ENCODE measurements at regions not wholly inside any gene's neighbourhood (a gene's known extent, or its start where the extent isn't known, plus 50 kb on each side); places are given as distances from the start of the nearest gene placed in this dataset.

DNA sequence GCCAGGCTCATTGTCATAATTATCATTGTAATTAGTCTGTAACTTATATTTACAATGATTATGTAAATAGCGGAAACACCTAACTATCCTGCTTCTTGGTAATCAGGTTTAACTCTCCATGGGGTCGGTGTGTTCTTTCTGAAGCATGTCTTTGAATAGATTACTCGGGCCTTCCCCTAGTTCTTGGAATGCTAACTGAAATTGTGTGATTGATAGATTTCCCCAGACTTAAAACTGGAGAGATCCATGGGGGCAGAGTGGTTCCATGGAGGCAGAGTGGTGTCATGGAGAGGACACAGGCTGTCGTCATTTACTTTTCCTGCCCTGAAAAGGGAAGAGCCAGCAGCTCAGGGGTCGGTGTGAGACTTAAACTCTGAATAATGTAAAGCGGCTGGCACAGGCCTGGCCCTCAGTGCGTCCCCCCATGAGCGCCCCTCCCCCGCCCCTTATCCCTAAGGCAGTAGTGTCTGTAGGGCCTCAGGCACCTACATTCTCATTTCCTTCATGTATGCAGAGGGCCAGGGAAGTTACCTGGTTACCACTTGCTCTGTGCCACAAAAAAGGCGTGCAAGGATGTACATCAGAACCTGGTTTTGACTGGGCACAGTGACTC is 225.1 kb downstream of the TM9SF2 start:
- TF ChIP-seq EZH2 (IDR thresholded peaks at IDR 0.05) (no peak), FOXP2 (optimal IDR thresholded peaks at IDR 0.05; ENCODE audit: control extremely low read depth, extremely low read length, insufficient read depth) (no peak), POLR2AphosphoS5 (IDR thresholded peaks at IDR 0.05; ENCODE audit: borderline replicate concordance, low read depth, low read length) (no peak)
- Histone ChIP-seq H3K36me3 (ENCODE audit: insufficient read depth, low read length) (no peaks in the 10 kb centered on the region), H3K4me3 (no peak overlapping the region), H3K9ac (ENCODE audit: insufficient read length) (no peak overlapping the region), H3K27ac (no peak overlapping the region), H3K9me3 (ENCODE audit: low read depth, low read length) (no peaks in the 10 kb centered on the region)
- no peak for DNase-seq (ENCODE audit: low read depth, low spot score)

DNA sequence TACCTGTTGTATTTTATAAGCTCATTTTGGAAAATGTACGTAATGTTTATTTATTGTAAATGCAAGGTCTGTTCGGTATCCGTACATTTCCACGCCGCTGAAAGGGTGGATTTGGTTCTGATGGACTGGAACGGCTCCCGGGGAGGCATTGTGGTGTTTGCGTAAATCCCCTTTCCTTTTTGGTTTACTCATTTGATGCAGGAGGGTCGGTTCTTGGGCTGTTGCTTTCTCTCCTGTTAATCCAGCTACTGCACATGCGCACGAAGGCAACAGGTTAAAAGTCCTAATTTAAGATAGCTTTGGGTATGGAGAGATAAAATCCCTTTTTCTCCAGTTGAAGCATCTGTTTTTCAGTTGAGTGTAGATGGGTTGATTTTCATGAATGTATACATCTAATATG is 224.4 kb downstream of the TM9SF2 start:
- Histone ChIP-seq H3K36me3 (ENCODE audit: insufficient read depth, low read length) (no peaks in the 10 kb centered on the region), H3K9ac (ENCODE audit: insufficient read length) (no peak overlapping the region), H3K4me3 (no peak overlapping the region), H3K27ac (no peak overlapping the region), H3K9me3 (ENCODE audit: low read depth, low read length) (no peaks in the 10 kb centered on the region)
- DNase-seq (ENCODE audit: low read depth, low spot score): no peak
- TF ChIP-seq EZH2 (IDR thresholded peaks at IDR 0.05) (no peak), POLR2AphosphoS5 (IDR thresholded peaks at IDR 0.05; ENCODE audit: borderline replicate concordance, low read depth, low read length) (no peak), FOXP2 (optimal IDR thresholded peaks at IDR 0.05; ENCODE audit: control extremely low read depth, extremely low read length, insufficient read depth) (no peak)

DNA sequence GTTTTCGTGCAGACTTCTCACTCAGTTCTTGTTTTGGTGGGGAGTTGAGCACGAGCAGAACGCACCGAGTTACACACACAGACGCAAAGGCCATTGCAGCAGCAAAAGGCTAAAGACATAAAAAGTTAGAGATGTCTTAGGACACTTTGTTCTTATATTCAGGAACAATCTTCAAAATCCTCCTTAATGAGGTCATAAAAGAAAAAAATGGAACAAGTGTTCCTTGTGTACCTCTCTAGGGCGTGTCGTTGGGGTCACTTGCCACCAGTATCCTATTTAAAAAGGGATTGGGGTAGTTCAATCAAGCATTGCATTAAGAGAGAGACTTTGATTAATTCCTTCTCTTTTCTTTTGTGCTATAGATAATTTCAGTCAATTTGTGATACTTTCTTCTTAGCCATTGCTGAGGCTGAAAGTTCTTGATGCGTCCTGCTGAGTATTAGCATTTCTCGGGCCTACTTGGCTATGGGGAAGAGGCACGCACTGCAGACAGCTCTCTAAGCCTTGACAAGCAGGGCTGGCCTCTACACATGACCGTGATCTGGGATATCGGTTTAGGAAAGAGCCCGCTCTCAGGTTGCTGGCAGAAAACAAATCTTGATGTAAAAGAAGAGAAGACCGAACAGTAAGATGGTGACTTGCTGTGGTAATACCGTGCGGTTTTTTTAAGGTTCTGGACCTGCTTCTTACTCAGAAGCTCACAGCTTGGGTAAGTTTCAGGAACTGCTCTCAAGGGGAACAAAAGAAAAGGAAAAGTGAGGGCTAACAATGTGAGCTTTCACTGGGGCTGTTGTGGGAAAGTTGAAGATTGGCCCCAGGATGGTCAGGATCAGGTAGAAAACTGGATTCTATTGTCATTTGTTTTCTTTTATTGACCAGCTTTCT is 223.6 kb downstream of the TM9SF2 start:
- DNase-seq (ENCODE audit: low read depth, low spot score): no peak
- H3K4me3 ChIP-seq: no peak overlapping the region
- no peak overlapping the region for H3K27ac ChIP-seq
- TF ChIP-seq POLR2AphosphoS5 (IDR thresholded peaks at IDR 0.05; ENCODE audit: borderline replicate concordance, low read depth, low read length) (no peak), FOXP2 (optimal IDR thresholded peaks at IDR 0.05; ENCODE audit: control extremely low read depth, extremely low read length, insufficient read depth) (no peak), EZH2 (IDR thresholded peaks at IDR 0.05) (no peak)
- H3K36me3 ChIP-seq (ENCODE audit: insufficient read depth, low read length): no peaks in the 10 kb centered on the region
- H3K9ac ChIP-seq (ENCODE audit: insufficient read length): no peak overlapping the region
- no peaks in the 10 kb centered on the region for H3K9me3 ChIP-seq (ENCODE audit: low read depth, low read length)

DNA sequence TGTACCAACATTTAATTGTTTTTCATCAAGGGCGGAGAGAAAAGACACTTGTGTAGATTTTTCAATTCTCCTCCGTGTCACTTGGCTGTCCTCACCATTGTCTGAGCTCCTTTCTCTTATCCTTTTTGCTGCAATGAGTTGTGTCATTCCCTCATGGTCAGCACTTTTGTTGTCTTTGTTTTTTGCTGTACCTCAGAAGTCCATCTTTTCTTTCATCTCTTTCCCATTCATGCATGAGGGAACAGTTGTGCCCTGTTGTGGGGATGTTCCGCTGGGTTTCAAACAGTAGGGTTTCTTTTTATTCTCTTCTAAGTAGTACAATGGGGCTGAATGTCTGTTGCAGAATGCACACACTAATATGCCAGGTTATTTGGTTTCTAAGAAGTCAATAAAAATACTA is 222.6 kb downstream of the TM9SF2 start:
- H3K27ac ChIP-seq: no peak overlapping the region
- no peaks in the 10 kb centered on the region for H3K36me3 ChIP-seq (ENCODE audit: insufficient read depth, low read length)
- no peak for DNase-seq (ENCODE audit: low read depth, low spot score)
- no peaks in the 10 kb centered on the region for H3K9me3 ChIP-seq (ENCODE audit: low read depth, low read length)
- no peak overlapping the region for H3K9ac ChIP-seq (ENCODE audit: insufficient read length)
- TF ChIP-seq FOXP2 (optimal IDR thresholded peaks at IDR 0.05; ENCODE audit: control extremely low read depth, extremely low read length, insufficient read depth): no peak
- no peak for TF ChIP-seq EZH2 (IDR thresholded peaks at IDR 0.05)
- TF ChIP-seq POLR2AphosphoS5 (IDR thresholded peaks at IDR 0.05; ENCODE audit: borderline replicate concordance, low read depth, low read length): no peak
- no peak overlapping the region for H3K4me3 ChIP-seq

DNA sequence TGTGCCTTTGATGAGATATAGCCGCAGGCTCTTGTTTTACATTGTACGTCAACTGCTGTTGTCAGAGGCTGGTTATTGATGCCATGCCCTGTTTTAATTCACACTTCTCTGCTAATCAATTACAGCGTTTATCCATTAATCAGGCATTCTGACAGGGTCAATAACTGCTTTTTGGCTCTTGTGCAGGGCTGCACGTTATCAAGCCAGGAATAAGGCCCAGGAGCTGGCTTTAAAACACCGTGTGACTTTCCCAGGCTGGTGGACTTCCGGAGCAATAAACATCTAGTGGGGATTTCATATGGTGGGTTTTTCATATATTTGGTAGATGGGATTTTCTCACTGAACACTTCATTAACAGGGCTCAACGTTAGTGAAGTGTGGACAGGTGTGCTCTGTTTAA is 221.7 kb downstream of the TM9SF2 start:
- Histone ChIP-seq H3K9me3 (ENCODE audit: low read depth, low read length) (no peaks in the 10 kb centered on the region), H3K9ac (ENCODE audit: insufficient read length) (no peak overlapping the region), H3K27ac (no peak overlapping the region), H3K4me3 (no peak overlapping the region), H3K36me3 (ENCODE audit: insufficient read depth, low read length) (no peaks in the 10 kb centered on the region)
- TF ChIP-seq EZH2 (IDR thresholded peaks at IDR 0.05) (no peak), FOXP2 (optimal IDR thresholded peaks at IDR 0.05; ENCODE audit: control extremely low read depth, extremely low read length, insufficient read depth) (no peak), POLR2AphosphoS5 (IDR thresholded peaks at IDR 0.05; ENCODE audit: borderline replicate concordance, low read depth, low read length) (no peak)
- DNase-seq (ENCODE audit: low read depth, low spot score): no peak

DNA sequence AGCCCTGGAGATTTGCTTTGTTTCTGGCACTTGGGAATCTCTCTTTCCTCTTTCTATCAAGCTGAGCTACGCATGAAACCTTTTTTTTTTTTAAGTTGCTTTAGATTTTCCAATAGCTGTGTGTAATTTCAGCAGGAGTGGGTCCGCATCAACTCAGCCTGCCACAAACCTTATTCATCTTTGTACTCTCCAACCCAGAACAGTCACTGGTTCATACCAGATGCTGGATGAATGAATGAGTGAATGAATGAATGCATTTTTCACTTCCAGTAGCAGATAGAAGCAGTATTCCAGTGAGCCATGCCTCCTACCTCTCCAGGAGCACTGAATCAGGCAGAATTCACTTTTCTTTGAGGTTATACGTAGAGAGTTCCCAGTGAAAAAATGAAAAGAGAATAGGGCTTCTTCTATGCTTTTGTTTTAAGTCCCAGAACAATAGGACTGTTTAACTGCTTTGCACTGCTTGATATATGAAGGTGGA is 221.1 kb downstream of the TM9SF2 start:
- TF ChIP-seq FOXP2 (optimal IDR thresholded peaks at IDR 0.05; ENCODE audit: control extremely low read depth, extremely low read length, insufficient read depth) (no peak), EZH2 (IDR thresholded peaks at IDR 0.05) (no peak), POLR2AphosphoS5 (IDR thresholded peaks at IDR 0.05; ENCODE audit: borderline replicate concordance, low read depth, low read length) (no peak)
- DNase-seq (ENCODE audit: low read depth, low spot score): no peak
- Histone ChIP-seq H3K36me3 (ENCODE audit: insufficient read depth, low read length) (no peaks in the 10 kb centered on the region), H3K4me3 (no peak overlapping the region), H3K9me3 (ENCODE audit: low read depth, low read length) (no peaks in the 10 kb centered on the region), H3K9ac (ENCODE audit: insufficient read length) (no peak overlapping the region), H3K27ac (no peak overlapping the region)

DNA sequence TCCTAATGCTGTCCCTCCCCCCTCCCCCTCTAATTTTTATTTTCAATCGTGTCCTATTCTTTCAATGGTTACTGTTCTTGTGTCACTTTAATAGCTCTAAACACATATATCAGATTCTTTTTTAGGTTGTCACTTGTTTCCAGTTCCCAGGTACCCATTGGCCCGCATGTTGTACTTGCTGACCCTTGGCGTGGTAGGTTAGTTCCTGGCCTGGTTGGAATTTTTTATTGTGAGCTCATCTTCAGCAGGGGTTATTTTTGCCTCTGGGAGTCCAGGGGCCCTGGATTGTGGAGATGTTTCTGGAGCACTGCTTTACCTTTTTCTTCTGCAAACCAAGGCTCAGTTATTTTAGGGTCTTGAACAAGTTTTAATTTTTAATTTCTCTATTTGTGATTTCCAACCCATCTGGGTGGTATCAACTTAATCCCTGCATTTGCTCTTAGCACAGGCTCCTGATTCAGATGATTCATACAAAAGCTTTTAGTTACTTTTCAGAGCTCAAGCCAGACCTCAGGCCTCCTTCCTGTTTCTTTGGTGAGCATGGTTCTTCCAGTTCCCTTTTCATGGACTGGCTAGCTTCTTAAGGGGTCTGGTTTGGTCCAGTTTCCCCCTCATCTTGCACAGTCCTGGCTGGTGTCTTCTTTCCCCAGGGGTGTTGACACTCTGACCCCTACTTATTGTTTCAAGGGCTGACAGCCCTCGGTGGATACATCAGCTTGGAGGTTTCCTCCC is 220.5 kb downstream of the TM9SF2 start:
- Histone ChIP-seq H3K27ac (no peak overlapping the region), H3K9me3 (ENCODE audit: low read depth, low read length) (no peaks in the 10 kb centered on the region), H3K36me3 (ENCODE audit: insufficient read depth, low read length) (no peaks in the 10 kb centered on the region), H3K4me3 (no peak overlapping the region), H3K9ac (ENCODE audit: insufficient read length) (no peak overlapping the region)
- DNase-seq (ENCODE audit: low read depth, low spot score): no peak
- TF ChIP-seq POLR2AphosphoS5 (IDR thresholded peaks at IDR 0.05; ENCODE audit: borderline replicate concordance, low read depth, low read length): no peak
- no peak for TF ChIP-seq EZH2 (IDR thresholded peaks at IDR 0.05)
- no peak for TF ChIP-seq FOXP2 (optimal IDR thresholded peaks at IDR 0.05; ENCODE audit: control extremely low read depth, extremely low read length, insufficient read depth)

Measured in SK-N-MC (cell line).